ENCODE measurements at regions not wholly inside any gene's neighbourhood (a gene's known extent, or its start where the extent isn't known, plus 50 kb on each side); places are given as distances from the start of the nearest gene placed in this dataset.

- DNase-seq (no peak), ATAC-seq (no peak)
- intact Hi-C loops (cut with DNase I), result no loop called here
- Histone ChIP-seq H3K36me3 (no peaks in the 10 kb centered on the region), H3K4me3 (no peak overlapping the region), H3K9me3 (no peaks in the 10 kb centered on the region), H3K27me3 (no peaks in the 10 kb centered on the region), H3K4me1 (no peaks in the 10 kb centered on the region), H3K27ac (no peak overlapping the region)
- no peak for TF ChIP-seq CTCF (IDR thresholded peaks at IDR 0.05)
Measured at GRCh38 chr3:68378631-68379030, 553.7 kb downstream of the TAFA4 start.

- Histone ChIP-seq H3K27ac (no peak overlapping the region), H3K4me1 (no peaks in the 10 kb centered on the region), H3K36me3 (no peaks in the 10 kb centered on the region), H3K4me3 (no peak overlapping the region), H3K9me3 (no peaks in the 10 kb centered on the region), H3K27me3 (no peaks in the 10 kb centered on the region)
- TF ChIP-seq CTCF (IDR thresholded peaks at IDR 0.05), result no peak
- DNase-seq (no peak), ATAC-seq (no peak)
- intact Hi-C loops (cut with DNase I), result no loop called here
Measured at GRCh38 chr3:68373727-68374126, 558.6 kb downstream of the TAFA4 start.

GRCh38 chr3:68363796-68364195 lies 568.6 kb downstream of the TAFA4 start:
- no peaks in the 10 kb centered on the region for H3K36me3 ChIP-seq
- DNase-seq, result no peak
- no peaks in the 10 kb centered on the region for H3K4me1 ChIP-seq
- no peaks in the 10 kb centered on the region for H3K9me3 ChIP-seq
- TF ChIP-seq CTCF (IDR thresholded peaks at IDR 0.05), result no peak
- no peak overlapping the region for H3K27ac ChIP-seq
- intact Hi-C loops (cut with DNase I), result no loop called here
- no peak for ATAC-seq
- H3K27me3 ChIP-seq, result no peaks in the 10 kb centered on the region
- H3K4me3 ChIP-seq, result no peak overlapping the region

- no peak for TF ChIP-seq CTCF (IDR thresholded peaks at IDR 0.05)
- ATAC-seq, result no peak
Measured at GRCh38 chr3:68360492-68360891, 571.9 kb downstream of the TAFA4 start.

GRCh38 chr3:68345781-68346180 lies 586.6 kb downstream of the TAFA4 start:
- H3K27ac ChIP-seq, result no peak overlapping the region
- DNase-seq (no peak), ATAC-seq (no peak)
- H3K4me1 ChIP-seq, result no peaks in the 10 kb centered on the region
- H3K4me3 ChIP-seq, result no peak overlapping the region
- no peaks in the 10 kb centered on the region for H3K27me3 ChIP-seq
- intact Hi-C loops (cut with DNase I), result no loop called here
- TF ChIP-seq CTCF (IDR thresholded peaks at IDR 0.05), result no peak
- H3K9me3 ChIP-seq, result no peaks in the 10 kb centered on the region
- H3K36me3 ChIP-seq, result no peaks in the 10 kb centered on the region

More at GRCh38 chr3:68360492-68360891, 571.9 kb downstream of the TAFA4 start:
- Histone ChIP-seq H3K27me3 (no peaks in the 10 kb centered on the region), H3K9me3 (no peaks in the 10 kb centered on the region), H3K27ac (no peak overlapping the region), H3K36me3 (no peaks in the 10 kb centered on the region), H3K4me3 (no peak overlapping the region), H3K4me1 (no peaks in the 10 kb centered on the region)
- DNase-seq, result no peak
- intact Hi-C loops (cut with DNase I), result no loop called here

GRCh38 chr3:68342426-68342825 lies 589.9 kb downstream of the TAFA4 start:
- intact Hi-C loops (cut with DNase I), result no loop called here
- Histone ChIP-seq H3K9me3 (no peaks in the 10 kb centered on the region), H3K4me3 (no peak overlapping the region), H3K27me3 (no peaks in the 10 kb centered on the region), H3K27ac (no peak overlapping the region), H3K36me3 (no peaks in the 10 kb centered on the region), H3K4me1 (no peaks in the 10 kb centered on the region)
- DNase-seq (no peak), ATAC-seq (no peak)
- TF ChIP-seq CTCF (IDR thresholded peaks at IDR 0.05), result no peak
